HG03442 (cell line): ENCODE measurements at regions not wholly inside any gene's neighbourhood (a gene's known extent, or its start where the extent isn't known, plus 50 kb on each side); places are given as distances from the start of the nearest gene placed in this dataset.
"Not testable (repeated sequence)": the region's sequence is repeated elsewhere in the genome, so short reads cannot be mapped to it uniquely, and the experiment has no call there.

Experiments used
- ATAC-seq: cut with Tn5 transposase; IDR thresholded peaks from one replicate; pipeline ENCODE4 v1.9.1; 2021; ENCODE audit warnings: mild to moderate bottlenecking, moderate library complexity; ENCODE audit not compliant: unreplicated experiment

DNA sequence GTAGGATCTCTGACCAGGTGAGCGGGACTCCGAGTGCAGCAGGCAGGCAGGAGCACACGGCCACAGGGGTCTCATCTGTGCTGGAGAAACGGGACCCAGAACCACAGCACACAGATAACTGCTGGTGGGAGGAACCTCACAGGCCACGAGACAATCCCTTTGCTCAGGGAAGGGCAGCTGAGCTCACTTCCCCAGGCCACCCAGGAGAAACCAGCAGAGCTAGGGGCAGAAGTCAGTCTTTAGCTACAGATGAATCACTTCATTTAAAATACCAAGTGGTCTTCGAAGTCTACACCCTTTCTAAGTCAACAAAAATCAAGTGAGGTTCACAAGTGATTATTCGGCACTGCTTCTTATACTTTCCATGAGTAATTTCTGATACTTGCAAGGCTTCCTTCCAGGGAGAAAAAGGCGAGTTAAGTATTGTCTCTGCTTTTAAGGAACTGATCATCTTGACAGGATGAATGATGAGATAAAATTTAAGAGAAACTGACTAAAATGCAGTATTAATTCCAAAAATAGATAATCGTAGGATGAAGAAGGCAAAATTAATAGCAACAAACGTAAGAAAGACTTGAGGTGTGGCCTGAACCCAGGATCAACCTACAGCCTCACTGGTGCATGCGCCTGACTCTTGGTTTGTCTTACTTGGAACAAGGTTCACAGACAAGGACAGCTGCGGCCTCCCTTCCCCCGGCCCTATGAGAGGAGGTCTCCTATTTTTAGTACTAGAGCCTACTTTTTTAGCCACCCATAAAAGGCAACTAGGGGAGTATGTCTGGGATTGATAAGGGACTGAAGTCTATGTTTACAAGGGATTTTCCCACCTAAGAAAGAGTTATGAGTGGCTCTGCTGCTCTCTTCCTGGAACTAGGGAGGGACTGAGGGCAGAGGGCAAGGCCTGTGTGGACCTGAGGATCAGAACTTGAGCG is 233.6 kb downstream of the TTLL2 start:
- no peak for ATAC-seq

DNA sequence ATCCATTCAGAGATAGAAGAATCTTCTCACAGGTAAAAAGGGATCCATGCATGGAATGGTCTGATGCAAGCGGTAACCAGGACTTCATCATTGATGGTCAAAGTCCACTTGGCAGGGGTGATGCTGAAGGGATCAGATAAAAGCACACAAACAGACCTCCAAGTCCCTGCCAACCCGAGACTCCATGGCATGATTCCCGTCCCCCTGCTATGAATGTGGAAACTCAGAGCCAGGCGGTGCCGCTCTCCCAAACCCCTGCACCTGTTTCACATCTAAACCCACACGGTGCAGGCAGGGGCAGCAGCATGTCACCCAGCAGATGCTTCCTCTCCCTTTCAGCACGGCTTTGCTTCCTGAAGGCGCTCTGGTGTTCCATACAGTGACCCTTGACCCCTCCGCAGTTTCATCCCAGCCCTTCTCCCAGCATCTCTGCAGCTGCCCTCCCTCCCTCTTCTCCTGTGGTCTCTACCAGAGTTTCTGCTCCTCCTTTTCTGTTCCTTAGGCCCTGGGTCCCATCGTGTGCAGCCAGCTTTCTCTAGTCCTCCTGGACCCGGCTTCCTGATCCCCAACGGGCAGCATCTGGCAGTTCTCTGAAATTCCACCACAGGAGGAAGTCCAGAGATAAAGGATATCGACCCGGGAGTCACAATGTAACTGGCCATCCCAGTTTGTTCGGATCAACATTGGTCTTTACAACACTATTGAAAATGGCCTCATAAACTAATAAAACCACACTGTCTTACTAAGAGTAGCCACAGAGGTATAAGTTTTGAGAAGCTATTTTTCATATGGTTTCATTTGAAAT is 235.0 kb downstream of the TTLL2 start:
- no peak for ATAC-seq

DNA sequence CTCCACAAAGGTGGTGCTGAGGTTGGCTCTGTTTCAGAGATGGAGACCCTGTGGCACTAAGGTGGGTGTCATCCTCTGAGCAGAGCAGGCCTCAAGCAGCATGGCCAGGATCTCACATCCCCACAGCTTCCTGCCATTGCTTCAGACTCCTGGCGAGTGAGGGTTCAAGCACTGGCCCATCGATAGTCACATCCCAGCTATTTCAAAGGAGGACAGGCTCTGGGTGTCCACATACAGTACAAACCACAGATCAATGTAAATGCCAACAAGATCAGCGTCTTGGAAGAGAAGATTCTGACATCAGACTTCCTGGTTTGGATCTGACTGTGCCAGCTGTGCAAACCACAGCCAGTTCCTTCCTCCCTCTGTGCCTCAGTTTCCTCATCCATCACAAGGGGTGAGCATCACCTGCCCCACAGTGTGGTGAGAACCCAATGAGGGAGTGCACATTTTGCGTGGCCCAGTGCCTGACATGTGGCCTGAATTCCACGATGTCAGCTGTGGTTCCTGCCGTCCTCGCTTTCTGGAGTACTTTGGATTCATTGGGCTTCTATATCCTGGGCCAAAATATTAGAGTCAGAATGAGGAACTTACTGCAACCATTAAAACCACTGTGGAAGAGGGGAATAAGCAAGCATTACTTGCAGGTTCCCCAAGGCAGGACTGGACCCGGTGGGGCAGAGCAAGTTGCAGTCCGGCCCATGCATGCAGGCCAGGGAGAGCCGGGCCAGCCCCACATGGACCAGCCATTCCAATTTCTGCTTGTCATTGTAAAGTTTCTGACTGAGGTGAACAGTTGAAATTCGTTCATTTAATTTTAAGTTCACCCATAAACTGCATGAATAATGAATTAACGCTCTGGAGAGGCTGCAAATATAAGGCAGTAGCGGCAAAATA is 236.0 kb downstream of the TTLL2 start:
- ATAC-seq = no peak

DNA sequence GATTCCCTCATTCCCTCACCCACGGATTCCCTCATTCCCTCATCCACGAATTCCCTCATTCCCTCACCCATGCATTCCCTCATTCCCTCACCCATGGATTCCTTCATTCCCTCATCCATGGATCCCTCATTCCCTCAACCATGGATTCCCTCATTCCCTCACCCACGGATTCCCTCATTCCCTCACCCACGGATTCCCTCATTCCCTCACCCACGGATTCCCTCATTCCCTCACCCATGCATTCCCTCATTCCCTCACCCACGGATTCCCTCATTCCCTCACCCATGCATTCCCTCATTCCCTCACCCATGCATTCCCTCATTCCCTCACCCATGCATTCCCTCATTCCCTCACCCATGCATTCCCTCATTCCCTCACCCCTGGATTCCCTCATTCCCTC is 238.0 kb downstream of the TTLL2 start:
- not testable (repeated sequence) for ATAC-seq

DNA sequence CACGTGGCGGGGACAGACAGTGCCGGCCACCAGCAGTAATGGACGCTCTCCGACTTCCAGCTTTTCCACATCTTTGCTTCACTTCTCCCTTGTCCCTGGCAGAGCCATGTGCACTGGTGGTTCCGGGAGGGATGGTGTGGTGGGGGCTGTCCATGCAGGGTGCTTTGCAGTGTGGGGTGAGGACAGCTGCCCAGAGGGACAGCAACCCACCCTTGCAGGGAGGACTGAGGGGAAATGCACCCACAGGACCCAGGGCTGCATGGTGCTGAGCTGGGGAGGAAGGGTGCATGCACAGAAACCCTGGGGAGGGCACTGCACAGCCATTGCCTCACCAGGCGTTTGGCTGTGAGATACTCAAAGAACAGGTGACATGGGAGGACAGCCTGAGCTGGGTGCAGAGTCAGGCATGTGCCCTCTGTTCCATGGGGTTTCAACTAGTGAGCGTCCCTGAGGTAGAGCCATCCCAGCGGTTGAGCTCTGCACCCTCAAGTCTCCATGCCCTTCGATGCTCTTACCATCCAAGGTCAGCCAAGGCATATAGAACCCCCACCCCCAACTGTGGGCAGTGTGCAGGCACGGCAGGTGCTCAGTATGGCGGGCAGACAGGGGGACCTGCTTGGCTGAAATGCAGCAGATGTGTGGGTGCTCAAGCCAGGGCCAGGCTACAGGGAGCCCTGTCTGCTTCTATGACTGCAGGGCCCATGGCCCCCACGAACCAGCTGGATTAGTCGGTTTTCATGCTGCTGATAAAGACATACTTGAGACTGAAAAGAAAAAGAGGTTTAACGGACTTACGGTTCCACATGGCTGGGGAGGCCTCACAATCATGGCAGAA is 239.7 kb downstream of the TTLL2 start:
- no peak for ATAC-seq

DNA sequence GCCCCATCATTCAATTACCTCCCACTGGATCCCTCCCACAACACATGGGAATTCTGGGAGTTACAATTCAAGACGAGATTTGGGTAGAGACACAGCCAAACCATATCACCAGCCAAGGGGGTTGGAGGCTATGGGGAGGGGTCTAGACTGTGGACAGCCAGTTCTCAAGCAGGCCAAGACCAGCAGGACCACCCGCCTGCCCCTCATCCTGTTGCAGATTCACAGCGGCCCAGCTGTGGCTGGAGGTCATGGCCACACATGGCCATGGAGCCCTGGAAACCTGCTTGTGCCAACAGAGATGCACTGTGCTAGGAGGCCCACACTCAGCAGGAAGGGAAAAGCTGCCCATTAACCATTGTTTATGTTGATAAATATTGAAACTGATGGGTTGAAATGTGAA is 240.5 kb downstream of the TTLL2 start:
- ATAC-seq = no peak

DNA sequence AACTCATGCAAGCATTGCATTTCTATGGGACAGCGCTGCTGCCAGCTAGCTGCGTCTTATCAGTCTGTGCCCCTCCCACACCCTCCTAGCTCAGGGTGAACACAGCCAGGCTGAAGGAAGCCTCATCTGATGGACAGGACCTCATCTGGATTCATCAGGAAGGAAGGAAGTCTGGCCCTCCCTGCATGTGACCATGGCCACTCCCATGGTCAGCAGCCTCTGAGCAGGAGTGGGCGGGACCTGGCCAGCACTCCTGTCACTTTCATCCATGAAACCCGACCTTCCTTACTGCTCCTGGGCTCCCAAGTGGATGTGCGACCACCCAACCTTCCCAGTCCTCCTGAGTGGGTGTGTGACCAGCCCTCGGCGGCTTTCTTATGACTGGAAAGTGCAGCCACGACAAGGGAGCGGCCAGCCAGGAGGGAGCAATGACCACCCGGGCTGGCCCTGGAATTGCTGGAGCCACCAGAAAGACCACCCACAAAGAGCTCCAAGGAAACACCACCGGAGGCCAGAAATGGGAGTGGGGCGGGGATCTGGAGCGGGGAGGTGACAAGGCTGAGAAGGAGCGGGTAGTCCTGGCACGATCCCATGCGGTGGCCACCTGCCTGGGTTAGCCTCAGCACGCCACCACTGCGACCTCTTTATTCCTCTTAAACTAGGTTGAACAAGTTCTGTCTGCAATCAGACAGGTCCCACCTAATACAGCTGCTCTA is 241.2 kb downstream of the TTLL2 start:
- ATAC-seq = no peak

DNA sequence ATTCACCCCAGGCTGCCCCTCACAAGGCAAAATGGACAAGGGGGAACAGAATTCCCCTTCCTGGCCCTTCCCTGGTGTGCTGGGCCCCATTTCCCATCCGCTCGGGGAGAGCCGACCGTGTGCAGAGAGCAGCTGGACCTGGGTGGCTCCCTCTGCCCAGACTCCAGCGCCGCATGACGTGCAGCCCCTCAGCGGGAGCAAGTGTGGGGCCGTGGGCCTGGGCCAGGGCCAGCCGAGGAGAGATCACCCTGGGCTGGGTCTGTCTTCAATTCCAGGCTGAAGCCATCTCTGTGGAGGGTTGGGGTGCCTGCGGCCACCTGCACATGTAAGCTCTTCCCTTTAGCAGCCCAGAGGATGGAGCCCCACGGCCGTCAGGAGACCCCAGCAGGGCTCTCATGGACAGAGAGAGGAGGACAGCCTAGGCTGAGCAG is 241.8 kb downstream of the TTLL2 start:
- ATAC-seq = no peak

DNA sequence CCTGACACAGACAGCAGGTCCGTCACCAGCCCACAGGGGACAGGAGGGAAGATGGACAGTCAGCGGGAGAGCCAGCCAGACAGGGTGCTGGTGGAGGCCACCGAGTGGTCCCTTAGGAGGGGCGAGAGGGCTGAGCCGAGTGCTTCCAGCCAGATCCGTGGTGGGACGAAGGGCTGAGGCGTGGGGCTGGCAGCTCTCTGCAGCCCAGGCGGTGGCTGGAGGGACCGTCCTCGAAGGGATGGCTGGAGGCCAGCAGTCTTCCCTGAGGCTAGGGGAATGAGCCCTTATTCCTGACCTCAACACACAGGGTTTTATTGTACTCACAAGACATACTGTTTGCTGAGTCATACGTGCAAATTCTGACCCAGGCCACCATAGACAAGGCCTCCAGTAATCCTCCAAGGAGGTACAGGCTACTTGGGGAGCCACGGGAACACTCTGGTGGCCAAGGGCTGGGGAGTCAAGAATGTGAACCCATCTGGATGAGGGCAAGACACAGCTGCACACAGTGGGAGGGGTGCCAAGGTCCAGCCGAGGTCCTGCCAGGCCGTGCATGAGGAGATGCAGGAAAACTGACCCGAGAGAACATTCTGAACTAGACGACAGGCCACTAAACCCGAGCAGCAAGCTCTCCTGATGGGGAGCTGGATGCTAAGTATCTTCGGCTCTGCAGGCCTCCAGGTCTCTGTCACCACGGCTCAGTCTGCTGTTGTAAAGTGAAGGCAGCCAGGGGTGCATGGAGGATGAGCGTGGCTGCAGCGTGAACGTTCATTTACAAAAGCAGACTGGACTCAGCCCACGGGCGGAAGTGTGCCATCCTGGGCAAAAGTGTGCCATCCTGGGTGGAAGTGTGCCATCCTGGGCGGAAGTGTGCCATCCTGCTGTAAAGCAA is 242.5 kb downstream of the TTLL2 start:
- no peak for ATAC-seq

DNA sequence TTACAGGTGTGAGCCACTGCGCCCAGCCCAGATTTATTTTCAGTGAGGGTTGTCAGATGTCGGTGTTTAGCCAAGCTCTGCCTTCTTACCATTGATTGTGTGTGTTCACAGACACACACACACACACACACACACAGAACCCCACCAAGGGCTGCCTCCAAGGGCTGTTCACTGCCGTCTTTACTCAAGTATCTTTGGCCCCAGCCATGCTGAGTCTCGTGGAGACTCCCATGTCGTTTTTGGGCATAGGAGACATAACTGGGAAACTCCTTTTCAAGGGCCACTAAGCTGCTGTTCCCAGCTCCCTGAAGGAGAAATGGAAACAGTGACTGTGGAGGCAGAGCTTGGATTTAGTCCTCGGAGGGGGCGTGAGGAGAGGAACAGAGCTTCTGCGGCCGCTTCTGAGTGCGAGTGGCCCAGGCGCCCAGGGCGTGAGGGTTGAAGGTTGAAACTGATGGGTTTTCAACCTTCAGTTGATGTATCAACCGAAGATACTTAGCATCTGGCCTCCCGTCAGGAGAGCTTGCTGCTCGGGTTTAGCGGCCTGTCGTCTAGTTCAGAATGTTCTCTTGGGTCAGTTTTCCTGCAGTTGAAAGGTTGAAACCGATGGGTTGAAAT is 243.6 kb downstream of the TTLL2 start:
- no peak for ATAC-seq

DNA sequence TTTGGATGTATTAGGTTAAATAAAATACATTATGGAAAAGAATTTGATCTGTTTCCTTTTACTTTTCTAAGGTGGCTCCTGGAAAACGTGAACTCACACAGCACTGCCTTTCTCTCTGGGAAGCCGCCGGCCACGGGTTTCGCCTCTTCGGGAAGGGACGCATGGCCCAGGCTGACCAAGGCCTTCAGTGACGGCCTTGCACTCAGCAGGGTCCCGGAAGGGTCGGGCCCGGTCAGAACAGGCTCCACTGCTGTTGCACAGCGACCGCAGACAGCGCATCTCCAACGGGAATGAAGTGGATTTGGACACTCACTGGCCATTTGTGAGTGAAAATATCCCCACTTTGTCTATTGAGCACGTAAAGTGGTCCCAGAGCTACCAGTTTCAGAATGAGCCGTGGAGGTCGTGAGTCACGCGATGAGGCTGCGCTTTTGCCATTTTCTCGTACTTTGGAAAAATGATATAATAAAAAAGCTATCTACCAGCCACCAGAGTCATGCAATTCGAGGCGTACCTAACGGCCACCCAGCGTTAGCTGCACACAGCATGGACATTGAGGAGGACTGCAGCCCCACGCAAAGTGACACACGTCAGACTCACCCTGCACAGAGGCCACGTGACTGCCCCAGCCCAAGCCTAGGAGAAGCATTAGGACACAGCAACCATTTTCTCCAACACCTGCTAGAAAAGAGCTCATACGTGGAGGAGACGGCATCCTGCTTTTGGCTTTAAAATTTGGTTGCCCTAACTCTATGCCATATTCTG is 244.3 kb downstream of the TTLL2 start:
- ATAC-seq = no peak

DNA sequence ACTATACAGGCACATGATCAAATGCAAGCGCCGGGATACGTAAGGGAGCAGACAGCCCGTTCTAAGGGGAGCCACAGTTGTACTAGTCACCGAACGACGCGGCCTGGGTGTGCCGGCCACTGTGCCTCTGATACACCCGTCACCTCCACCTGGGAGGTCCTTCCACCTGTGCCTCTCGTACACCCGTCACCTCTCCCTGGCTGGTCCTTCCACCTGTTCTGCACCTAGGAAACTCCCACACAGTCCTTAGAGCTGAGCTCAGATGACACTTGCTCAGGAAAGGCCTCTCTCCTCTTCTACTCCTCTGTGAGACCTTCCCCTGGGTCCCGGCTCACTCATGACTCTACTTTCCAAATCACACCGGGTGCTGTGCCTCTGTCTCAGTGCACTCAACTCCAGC is 245.0 kb downstream of the TTLL2 start:
- ATAC-seq = no peak

DNA sequence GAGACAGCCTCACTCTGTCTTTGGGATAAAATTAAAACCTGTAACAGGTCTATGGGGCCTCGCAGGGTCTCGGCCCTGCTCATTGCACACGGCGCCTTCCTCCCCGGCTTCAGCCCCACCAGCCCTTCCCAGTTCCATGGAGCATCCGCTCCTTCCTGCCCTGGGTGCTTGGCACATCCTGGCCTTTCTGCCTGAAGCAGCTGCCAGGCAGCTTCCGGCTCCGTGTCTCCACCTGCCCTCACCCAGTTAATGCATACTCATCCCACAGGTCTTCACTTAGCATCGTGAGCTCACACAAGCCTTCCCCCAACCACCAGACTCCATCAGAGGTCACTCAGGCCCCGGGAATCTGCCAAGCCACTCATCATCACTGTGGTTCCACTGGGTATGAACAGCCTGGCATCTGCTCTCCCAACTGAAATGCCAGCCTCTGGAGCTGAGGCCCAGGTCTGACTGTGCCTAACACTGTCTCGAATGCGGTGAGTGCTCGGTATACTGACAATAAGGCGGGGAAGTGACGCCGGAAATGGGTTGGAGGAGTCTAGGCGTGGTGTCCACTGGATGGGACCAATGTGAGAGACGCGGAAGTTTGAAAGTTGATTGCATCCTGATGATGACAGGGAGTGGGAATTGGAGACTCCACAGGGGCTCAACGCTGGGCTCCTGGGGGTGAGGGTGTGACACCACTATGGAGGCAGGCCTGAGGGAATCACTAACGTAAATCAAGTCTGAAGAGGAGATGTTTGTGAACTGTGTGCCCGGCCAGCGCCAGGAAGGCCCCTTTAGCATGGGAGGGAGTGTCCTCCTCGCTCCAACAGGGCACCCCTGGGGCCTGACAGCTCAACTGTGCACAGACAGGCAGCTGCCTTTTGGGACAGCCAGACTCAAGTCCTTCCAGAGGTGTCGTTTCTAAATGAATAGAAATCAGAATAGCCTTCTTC is 245.8 kb downstream of the TTLL2 start:
- no peak for ATAC-seq

DNA sequence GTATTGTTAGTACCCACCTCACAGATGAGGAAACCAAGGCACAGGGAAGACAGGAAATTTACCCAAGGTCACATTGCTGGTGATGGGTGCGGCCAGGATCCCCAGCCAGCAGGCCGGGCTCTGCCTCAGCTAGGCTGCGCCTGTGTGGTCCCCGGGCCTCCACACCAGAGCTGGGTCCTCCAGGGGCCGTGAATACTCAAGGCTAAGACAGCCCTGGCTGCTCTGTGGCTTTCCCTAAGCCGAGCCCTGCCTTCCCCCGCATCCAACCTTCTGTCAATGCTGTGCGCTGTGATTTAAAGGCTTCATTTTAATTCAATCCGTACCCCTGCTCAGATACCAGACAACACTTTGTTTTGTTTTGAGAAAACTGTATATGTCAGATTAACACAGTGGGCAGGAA is 246.7 kb downstream of the TTLL2 start:
- no peak for ATAC-seq

DNA sequence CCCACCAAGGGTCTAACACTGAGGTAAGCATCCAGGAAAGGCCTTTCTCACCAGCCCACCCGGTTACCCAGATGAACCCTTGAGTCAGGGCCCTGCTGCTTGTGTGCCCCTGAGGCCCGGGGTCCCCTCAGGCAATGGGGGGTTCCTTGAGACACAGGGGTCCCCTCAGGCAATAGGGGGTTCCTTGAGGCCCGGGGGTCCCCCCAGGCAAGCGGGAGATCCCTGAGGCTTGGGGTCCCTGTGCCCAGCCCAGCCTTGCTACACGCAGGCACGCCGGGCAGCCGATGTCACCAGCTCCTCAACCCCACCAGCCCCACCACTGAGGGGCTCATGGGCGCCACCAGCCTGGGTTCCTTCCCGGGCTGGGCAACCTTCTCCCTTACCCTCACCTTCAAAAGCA is 247.2 kb downstream of the TTLL2 start:
- no peak for ATAC-seq

DNA sequence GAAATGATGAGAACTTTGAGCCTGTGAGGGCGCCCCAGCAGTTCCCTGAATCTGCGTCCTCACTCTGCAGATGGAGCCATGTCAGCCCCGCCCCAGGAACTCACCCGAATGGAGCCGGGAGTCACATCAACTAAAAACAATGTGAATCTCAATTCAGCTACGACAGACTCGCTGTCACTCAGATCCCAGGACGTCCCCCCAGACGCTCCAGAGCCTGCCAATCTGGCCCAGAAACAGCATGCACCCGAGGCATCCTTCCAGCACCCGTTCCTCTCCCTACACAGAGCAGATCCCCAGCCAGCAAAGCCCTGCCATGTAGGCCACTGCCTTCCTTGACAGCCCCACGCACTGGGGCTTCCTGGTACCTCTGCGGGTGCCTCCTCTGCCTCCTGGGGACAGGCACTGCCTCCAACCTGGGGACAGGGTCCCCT is 248.0 kb downstream of the TTLL2 start:
- no peak for ATAC-seq
